Fibroblast of lung (primary cell): ENCODE measurements at regions not wholly inside any gene's neighbourhood (a gene's known extent, or its start where the extent isn't known, plus 50 kb on each side); places are given as distances from the start of the nearest gene placed in this dataset.

ENCODE experiments used
- EZH2 ChIP-seq: IDR thresholded peaks from 2 replicates; pipeline ENCODE4 v1.5.1; 2012; ENCODE audit warnings: low read length, control low read depth, mild to moderate bottlenecking; ENCODE audit errors: missing control alignments
- TF ChIP-seq, protein P1 (sequence below), 2 donors: IDR thresholded peaks in 1 of 2; conservative IDR thresholded peaks in 1 of 2; 1 replicate in 1 of 2; 2 replicates in 1 of 2; pipeline ENCODE4 v1.5.1; 2011 to 2012; ENCODE audit warnings: low read length in 2 of 2, control low read depth in 1 of 2, inconsistent platforms in 1 of 2, low read depth in 1 of 2, mild to moderate bottlenecking in 1 of 2

DNA sequence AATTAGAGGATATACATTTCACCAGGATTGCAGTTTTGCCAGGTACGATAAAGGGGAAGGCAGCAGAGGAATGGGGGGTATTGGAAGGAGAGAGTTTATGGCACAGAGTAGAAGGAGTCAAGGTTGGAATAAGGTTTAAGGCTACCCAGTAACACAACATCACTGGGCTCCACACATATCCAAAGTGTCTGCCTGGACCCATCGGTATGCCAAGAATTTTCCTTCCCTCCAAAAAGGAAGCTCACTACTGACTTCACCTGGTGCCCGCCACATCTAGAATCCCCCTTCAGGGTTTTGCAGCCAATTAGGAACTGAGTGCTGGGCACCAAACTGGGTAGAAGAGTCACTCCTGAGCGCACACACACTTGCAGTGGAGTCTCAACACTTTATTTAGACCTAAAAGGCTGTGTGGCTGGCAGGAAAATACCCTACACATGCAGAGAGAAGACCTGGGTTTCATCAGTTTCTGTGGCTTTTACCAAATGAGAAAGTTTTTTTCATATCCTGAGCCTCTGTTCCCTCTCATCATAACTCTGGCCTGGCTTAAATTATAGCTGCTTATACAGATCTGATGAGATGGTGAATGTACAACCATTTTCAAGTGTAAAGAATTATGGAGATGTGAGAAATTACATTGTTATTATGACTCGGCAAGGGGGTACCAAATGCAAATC is 190.8 kb upstream of the LPP start:
- TF ChIP-seq, protein P1, sequence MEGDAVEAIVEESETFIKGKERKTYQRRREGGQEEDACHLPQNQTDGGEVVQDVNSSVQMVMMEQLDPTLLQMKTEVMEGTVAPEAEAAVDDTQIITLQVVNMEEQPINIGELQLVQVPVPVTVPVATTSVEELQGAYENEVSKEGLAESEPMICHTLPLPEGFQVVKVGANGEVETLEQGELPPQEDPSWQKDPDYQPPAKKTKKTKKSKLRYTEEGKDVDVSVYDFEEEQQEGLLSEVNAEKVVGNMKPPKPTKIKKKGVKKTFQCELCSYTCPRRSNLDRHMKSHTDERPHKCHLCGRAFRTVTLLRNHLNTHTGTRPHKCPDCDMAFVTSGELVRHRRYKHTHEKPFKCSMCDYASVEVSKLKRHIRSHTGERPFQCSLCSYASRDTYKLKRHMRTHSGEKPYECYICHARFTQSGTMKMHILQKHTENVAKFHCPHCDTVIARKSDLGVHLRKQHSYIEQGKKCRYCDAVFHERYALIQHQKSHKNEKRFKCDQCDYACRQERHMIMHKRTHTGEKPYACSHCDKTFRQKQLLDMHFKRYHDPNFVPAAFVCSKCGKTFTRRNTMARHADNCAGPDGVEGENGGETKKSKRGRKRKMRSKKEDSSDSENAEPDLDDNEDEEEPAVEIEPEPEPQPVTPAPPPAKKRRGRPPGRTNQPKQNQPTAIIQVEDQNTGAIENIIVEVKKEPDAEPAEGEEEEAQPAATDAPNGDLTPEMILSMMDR (conservative IDR thresholded peaks at IDR 0.05 in 1 of 2, IDR thresholded peaks at IDR 0.05 in 1 of 2; ENCODE audit: low read depth in 1 of 2, low read length in 2 of 2) = no peak
- no peak for TF ChIP-seq EZH2
